CD14-positive monocyte (primary cell): ENCODE measurements at regions not wholly inside any gene's neighbourhood (a gene's known extent, or its start where the extent isn't known, plus 50 kb on each side); places are given as distances from the start of the nearest gene placed in this dataset.

ENCODE experiments used
- DNase-seq, 3 donors: peaks; one replicate each; pipeline ENCODE4 v3.0.0-alpha.2; 2011 to 2022
- H2AFZ ChIP-seq: 2 replicates; pipeline ENCODE4 v1.6.0; 2012; ENCODE audit warnings: mild to moderate bottlenecking, low read depth, low read length, inconsistent platforms; ENCODE audit not compliant: insufficient read depth, poor library complexity, severe bottlenecking
- H3K27ac ChIP-seq, 2 donors: 1 replicate in 1 of 2; 2 replicates in 1 of 2; pipeline ENCODE4 v1.5.1; 2012 to 2013; ENCODE audit warnings: low read length in 2 of 2, control low read depth in 1 of 2, inconsistent platforms in 1 of 2, low read depth in 1 of 2, mild to moderate bottlenecking in 1 of 2
- H3K27me3 ChIP-seq, 2 donors: one replicate each; pipeline versions ENCODE4 v1.6.0 to v1.6.1; 2011 to 2013; ENCODE audit warnings: low read length in 2 of 2; ENCODE audit not compliant: control insufficient read depth in 2 of 2, insufficient read depth in 2 of 2
- H3K36me3 ChIP-seq, 2 donors: replicated peaks in 1 of 2; 1 replicate in 1 of 2; 2 replicates in 1 of 2; pipeline versions ENCODE4 v1.5.1 to v1.6.1; 2012 to 2013; ENCODE audit warnings: low read length in 2 of 2, control low read depth in 1 of 2, inconsistent platforms in 1 of 2, mild to moderate bottlenecking in 1 of 2; ENCODE audit not compliant: insufficient read depth in 2 of 2, control insufficient read depth in 1 of 2
- H3K4me1 ChIP-seq, 2 donors: 1 replicate in 1 of 2; 2 replicates in 1 of 2; pipeline versions ENCODE4 v1.5.1 to v1.6.1; 2012 to 2013; ENCODE audit warnings: low read length in 2 of 2, control low read depth in 1 of 2, inconsistent platforms in 1 of 2, mild to moderate bottlenecking in 1 of 2, moderate library complexity in 1 of 2; ENCODE audit not compliant: insufficient read depth in 2 of 2, control insufficient read depth in 1 of 2
- H3K4me2 ChIP-seq: replicated peaks from 2 replicates; pipeline ENCODE3; 2012; ENCODE audit warnings: low read length, moderate library complexity, mild to moderate bottlenecking; ENCODE audit not compliant: poor library complexity, severe bottlenecking; ENCODE audit errors: extremely low read depth
- H3K4me3 ChIP-seq, 3 experiments: fragments of 200-600 bp in 1 of 3; sonication (generic) in 1 of 3; replicated peaks in 1 of 3; 1 replicate in 2 of 3; 2 replicates in 1 of 3; pipeline ENCODE4 v1.5.1; 2011 to 2013; ENCODE audit warnings: low read length in 3 of 3, mild to moderate bottlenecking in 3 of 3, control low read depth in 2 of 3, low read depth in 2 of 3, inconsistent platforms in 1 of 3, moderate library complexity in 1 of 3
- H3K79me2 ChIP-seq: 2 replicates; pipeline ENCODE4 v1.6.0; 2012; ENCODE audit warnings: mild to moderate bottlenecking, control low read depth, inconsistent platforms, low read length, moderate library complexity; ENCODE audit not compliant: insufficient read depth
- H3K9ac ChIP-seq: 2 replicates; pipeline ENCODE4 v1.6.0; 2017; ENCODE audit warnings: low read length, mild to moderate bottlenecking; ENCODE audit not compliant: insufficient read depth, poor library complexity, severe bottlenecking
- H3K9me3 ChIP-seq, 2 donors: replicated peaks in 1 of 2; 1 replicate in 1 of 2; 2 replicates in 1 of 2; pipeline versions ENCODE4 v1.5.1 to v1.6.1; 2012 to 2013; ENCODE audit warnings: low read length in 2 of 2, control low read depth in 1 of 2; ENCODE audit not compliant: control insufficient read depth in 1 of 2, insufficient read depth in 1 of 2
- H4K20me1 ChIP-seq: 2 replicates; pipeline ENCODE4 v1.6.0; 2012; ENCODE audit warnings: mild to moderate bottlenecking, low read length, control low read depth, moderate library complexity; ENCODE audit not compliant: insufficient read depth
- H3K27ac Mint-ChIP-seq, 7 donors: one replicate each; pipeline ENCODE4 v1.8.0; 2020; ENCODE audit warnings: mild to moderate bottlenecking in 7 of 7, mixed read lengths in 7 of 7, moderate library complexity in 6 of 7, inconsistent platforms in 2 of 7
- H3K27me3 Mint-ChIP-seq, 3 donors: one replicate each; pipeline ENCODE4 v1.8.0; 2021 to 2022; ENCODE audit warnings: low read depth in 3 of 3, mild to moderate bottlenecking in 3 of 3, mixed read lengths in 3 of 3, moderate library complexity in 3 of 3, inconsistent platforms in 1 of 3
- H3K36me3 Mint-ChIP-seq, 2 donors: one replicate each; pipeline ENCODE4 v1.8.0; 2020; ENCODE audit warnings: mixed read lengths in 2 of 2, inconsistent platforms in 1 of 2, mild to moderate bottlenecking in 1 of 2
- H3K4me1 Mint-ChIP-seq: one replicate; pipeline ENCODE4 v1.8.0; 2020; ENCODE audit warnings: mild to moderate bottlenecking, mixed read lengths
- H3K4me3 Mint-ChIP-seq, 2 donors: one replicate each; pipeline ENCODE4 v1.8.0; 2020; ENCODE audit warnings: mild to moderate bottlenecking in 2 of 2, mixed read lengths in 2 of 2, moderate library complexity in 1 of 2
- H3K9me3 Mint-ChIP-seq, 7 donors: one replicate each; pipeline ENCODE4 v1.8.0; 2020 to 2022; ENCODE audit warnings: mixed read lengths in 7 of 7, mild to moderate bottlenecking in 6 of 7, moderate library complexity in 6 of 7, inconsistent platforms in 2 of 7
- WGBS: methylation state at CpG from one replicate; pipeline ENCODE4 v1.1.5; 2013; ENCODE audit warnings: missing lambda C conversion rate; ENCODE audit not compliant: insufficient coverage; 5-methylcytosine and 5-hydroxymethylcytosine counted together
- intact Hi-C, 2 donors: fragments of 100-400 bp; cut with micrococcal nuclease; formaldehyde crosslinking; loops; one replicate each; pipeline versions ENCODE4 v1.15.0 to v1.15.1; 2023
- TF ChIP-seq, protein P1 (sequence below): fragments of 200-600 bp; IDR thresholded peaks from one replicate; pipeline ENCODE4 v1.8.0; 2022; ENCODE audit warnings: antibody characterized with exemption, mild to moderate bottlenecking

GRCh38 chr4:27218013-27218412 is 357.4 kb downstream of the STIM2 start:
- DNase-seq = no peak
- intact Hi-C loops = no loop called here
- Mint-ChIP-seq H3K27ac (no peak overlapping the region), H3K4me3 (no peak overlapping the region), H3K9me3 (peaks cover 0 to 2% (median 0%) of the 10 kb centered on the region in 7 donors), H3K27me3 (peaks cover 0 to 2% (median 1%) of the 10 kb centered on the region in 3 donors), H3K36me3 (no peaks in the 10 kb centered on the region), H3K4me1 (no peaks in the 10 kb centered on the region)
- Histone ChIP-seq H3K27me3 (no peaks in the 10 kb centered on the region), H3K4me2 (no peak overlapping the region), H3K4me3 (no peak overlapping the region), H3K27ac (no peak overlapping the region), H4K20me1 (no peaks in the 10 kb centered on the region), H3K36me3 (no peaks in the 10 kb centered on the region), H3K9ac (no peak overlapping the region), H2AFZ (no peak overlapping the region), H3K4me1 (no peaks in the 10 kb centered on the region), H3K79me2 (no peaks in the 10 kb centered on the region), H3K9me3 (no peaks in the 10 kb centered on the region)
- TF ChIP-seq, protein P1, sequence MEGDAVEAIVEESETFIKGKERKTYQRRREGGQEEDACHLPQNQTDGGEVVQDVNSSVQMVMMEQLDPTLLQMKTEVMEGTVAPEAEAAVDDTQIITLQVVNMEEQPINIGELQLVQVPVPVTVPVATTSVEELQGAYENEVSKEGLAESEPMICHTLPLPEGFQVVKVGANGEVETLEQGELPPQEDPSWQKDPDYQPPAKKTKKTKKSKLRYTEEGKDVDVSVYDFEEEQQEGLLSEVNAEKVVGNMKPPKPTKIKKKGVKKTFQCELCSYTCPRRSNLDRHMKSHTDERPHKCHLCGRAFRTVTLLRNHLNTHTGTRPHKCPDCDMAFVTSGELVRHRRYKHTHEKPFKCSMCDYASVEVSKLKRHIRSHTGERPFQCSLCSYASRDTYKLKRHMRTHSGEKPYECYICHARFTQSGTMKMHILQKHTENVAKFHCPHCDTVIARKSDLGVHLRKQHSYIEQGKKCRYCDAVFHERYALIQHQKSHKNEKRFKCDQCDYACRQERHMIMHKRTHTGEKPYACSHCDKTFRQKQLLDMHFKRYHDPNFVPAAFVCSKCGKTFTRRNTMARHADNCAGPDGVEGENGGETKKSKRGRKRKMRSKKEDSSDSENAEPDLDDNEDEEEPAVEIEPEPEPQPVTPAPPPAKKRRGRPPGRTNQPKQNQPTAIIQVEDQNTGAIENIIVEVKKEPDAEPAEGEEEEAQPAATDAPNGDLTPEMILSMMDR = no peak
- 86% methylated on average over 1 of the region's 2 CpGs for WGBS

DNA sequence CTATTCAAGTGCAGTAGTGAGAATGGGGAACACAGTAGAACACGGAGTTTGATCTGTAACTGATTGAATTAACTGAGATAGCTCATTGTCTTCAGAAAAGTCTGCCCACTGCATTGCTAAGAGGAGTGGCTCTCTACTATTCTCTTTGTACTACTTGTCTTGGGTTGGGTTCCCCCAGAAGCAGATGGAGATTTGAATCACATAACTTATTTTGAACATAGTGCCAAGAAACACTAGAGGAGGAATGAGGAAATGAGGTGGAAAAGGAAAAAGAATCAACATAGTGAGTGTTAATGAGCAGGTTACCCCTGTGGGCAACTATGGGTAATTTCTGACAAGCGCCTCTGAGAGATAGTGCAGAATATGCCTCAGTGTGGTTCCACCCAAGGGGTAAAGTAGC is 362.7 kb downstream of the STIM2 start:
- Mint-ChIP-seq H3K27me3 (peaks cover 0 to 5% (median 3%) of the 10 kb centered on the region in 3 donors), H3K36me3 (no peaks in the 10 kb centered on the region), H3K27ac (no peak overlapping the region), H3K4me3 (no peak overlapping the region), H3K9me3 (peaks cover 0 to 2% (median 0%) of the 10 kb centered on the region in 7 donors), H3K4me1 (no peaks in the 10 kb centered on the region)
- Histone ChIP-seq H3K4me1 (no peaks in the 10 kb centered on the region), H3K79me2 (no peaks in the 10 kb centered on the region), H3K27me3 (no peaks in the 10 kb centered on the region), H3K27ac (no peak overlapping the region), H2AFZ (no peak overlapping the region), H3K4me2 (no peak overlapping the region), H3K36me3 (no peaks in the 10 kb centered on the region), H4K20me1 (no peaks in the 10 kb centered on the region), H3K9ac (no peak overlapping the region), H3K4me3 (no peak overlapping the region), H3K9me3 (no peaks in the 10 kb centered on the region)
- DNase-seq = no peak
- TF ChIP-seq, protein P1 = no peak
- intact Hi-C loops = no loop called here
- WGBS = 100% methylated on average over 1 of the region's 2 CpGs
